PC-9 (cell line): ENCODE measurements at regions not wholly inside any gene's neighbourhood (a gene's known extent, or its start where the extent isn't known, plus 50 kb on each side); places are given as distances from the start of the nearest gene placed in this dataset.

Experiments
- BruUV-seq: library from RNA; stranded (reverse); fragments of 400-500 nt; replicated peaks from 2 replicates; lab custom pipeline; 2021; lab: Mats Ljungman, UMichigan
- CTCF ChIA-PET: fragments of 300-600 bp; sonication (Branson Sonifier 250); formaldehyde crosslinking; loops from one replicate; lab custom pipeline; 2022; ENCODE audit warnings: antibody characterized with exemption; lab: Charles Lee
- POLR2A ChIA-PET: fragments of 300-600 bp; sonication (Branson Sonifier 250); formaldehyde crosslinking; loops from one replicate; lab custom pipeline; 2022; ENCODE audit warnings: antibody characterized with exemption; ENCODE audit not compliant: unreplicated experiment; lab: Charles Lee
- DNase-seq, 2 experiments: peaks; one replicate each; pipeline versions ENCODE4 v3.0.0 to v3.0.0-alpha.2; 2015 to 2022; ENCODE audit warnings: mixed read lengths in 1 of 2
- H2AFZ ChIP-seq: fragments of 200-600 bp; sonication (generic); 2 replicates; pipeline ENCODE4 v1.8.1; 2017; ENCODE audit warnings: antibody characterized with exemption
- H3F3A ChIP-seq: fragments of 200-600 bp; sonication (generic); 2 replicates; pipeline ENCODE4 v1.8.1; 2017; ENCODE audit warnings: antibody characterized with exemption, mild to moderate bottlenecking, low read depth; ENCODE audit not compliant: insufficient read depth
- H3K27ac ChIP-seq: fragments of 200-600 bp; sonication (generic); 2 replicates; pipeline ENCODE4 v1.6.1; 2016; ENCODE audit warnings: mixed run types
- H3K27me3 ChIP-seq: fragments of 200-600 bp; sonication (generic); 2 replicates; pipeline ENCODE4 v1.6.1; 2016; ENCODE audit warnings: low read depth, mixed run types; ENCODE audit not compliant: insufficient read depth
- H3K36me3 ChIP-seq: fragments of 200-600 bp; sonication (generic); 2 replicates; pipeline ENCODE4 v1.6.1; 2016; ENCODE audit warnings: low read depth, mixed run types
- H3K4me1 ChIP-seq: fragments of 200-600 bp; sonication (generic); replicated peaks from 2 replicates; pipeline ENCODE4 v1.6.1; 2016; ENCODE audit warnings: mixed run types; ENCODE audit not compliant: insufficient read depth
- H3K4me2 ChIP-seq: fragments of 200-600 bp; sonication (generic); 2 replicates; pipeline ENCODE4 v1.6.1; 2017; ENCODE audit warnings: mixed run types
- H3K4me3 ChIP-seq: fragments of 200-600 bp; sonication (generic); 2 replicates; pipeline ENCODE4 v1.6.1; 2016; ENCODE audit warnings: mixed run types
- H3K79me2 ChIP-seq: fragments of 200-600 bp; sonication (generic); 2 replicates; pipeline ENCODE4 v1.6.1; 2017; ENCODE audit warnings: low read depth, mixed run types
- H3K9me2 ChIP-seq: fragments of 200-600 bp; sonication (generic); 2 replicates; pipeline ENCODE4 v1.8.1; 2017; ENCODE audit warnings: mild to moderate bottlenecking; ENCODE audit not compliant: insufficient read depth
- H3K9me3 ChIP-seq: fragments of 200-600 bp; sonication (generic); 2 replicates; pipeline ENCODE4 v1.8.1; 2016; ENCODE audit warnings: low read depth; ENCODE audit not compliant: insufficient read depth
- H4K20me1 ChIP-seq: fragments of 200-600 bp; sonication (generic); 2 replicates; pipeline ENCODE4 v1.8.1; 2017; ENCODE audit not compliant: insufficient read depth
- EZH2 ChIP-seq: fragments of 200-600 bp; sonication (generic); IDR thresholded peaks from 2 replicates; pipeline ENCODE4 v1.8.0; 2017; ENCODE audit warnings: antibody characterized with exemption, low read depth
- intact Hi-C: fragments of 100-400 bp; cut with micrococcal nuclease; formaldehyde crosslinking; loops from one replicate; pipeline ENCODE4 v1.10.0; 2022; ENCODE audit not compliant: unreplicated experiment
- TF ChIP-seq, protein P1 (sequence below): fragments of 200-600 bp; sonication (generic); conservative IDR thresholded peaks from 2 replicates; pipeline ENCODE4 v1.6.1; 2017; ENCODE audit warnings: mixed run types, antibody characterized with exemption, mild to moderate bottlenecking, moderate library complexity

DNA sequence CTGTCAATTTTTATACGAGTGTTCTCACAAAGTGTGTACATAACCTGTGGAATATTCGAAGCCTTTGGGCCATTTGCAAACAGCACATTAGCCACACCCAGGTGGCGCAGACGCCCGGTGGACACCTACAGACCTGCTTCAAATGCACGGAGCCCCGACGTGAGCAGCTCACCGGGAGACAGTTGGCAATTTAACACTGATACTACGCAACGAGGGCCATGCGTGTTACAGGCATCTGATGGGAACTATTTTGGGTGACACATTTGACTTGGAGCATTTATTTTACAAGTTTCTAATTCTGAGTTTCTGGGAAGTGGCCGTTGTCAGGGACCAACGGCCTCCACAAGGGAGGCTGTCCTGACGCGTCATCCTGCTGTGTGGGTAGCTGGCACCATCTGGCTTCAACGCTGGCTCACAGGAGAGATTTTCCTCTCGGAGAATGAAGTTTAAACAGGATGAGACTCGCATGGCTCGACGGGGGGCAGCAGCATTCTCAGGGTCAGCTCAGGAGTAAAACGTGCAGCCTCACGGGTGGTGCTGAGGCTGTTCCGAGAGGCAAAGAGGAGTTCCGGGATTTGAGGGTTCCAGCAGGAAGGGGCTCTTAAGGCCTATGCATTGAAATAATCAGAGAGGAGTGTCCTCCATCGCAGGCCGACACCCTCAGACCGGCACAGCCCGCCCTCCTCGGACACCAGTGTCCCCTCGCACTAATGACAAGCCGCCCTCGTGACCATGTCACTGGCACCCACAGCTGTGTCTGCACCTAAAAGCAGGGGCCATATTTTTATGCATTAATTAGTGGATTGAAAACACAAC, 207.4 kb downstream of the DLL1 start:
- Histone ChIP-seq H3K27ac (no peak overlapping the region), H2AFZ (no peak overlapping the region), H3K27me3 (peaks cover 62% of the 10 kb centered on the region), H3K9me3 (no peaks in the 10 kb centered on the region), H3K79me2 (no peaks in the 10 kb centered on the region), H3K4me2 (no peak overlapping the region), H3K4me1 (no peaks in the 10 kb centered on the region), H3K4me3 (no peak overlapping the region), H3F3A (no peaks in the 10 kb centered on the region), H4K20me1 (no peaks in the 10 kb centered on the region), H3K9me2 (no peaks in the 10 kb centered on the region), H3K36me3 (no peaks in the 10 kb centered on the region)
- DNase-seq, result no peak
- intact Hi-C loops, result no loop called here
- no TSS peak for BruUV-seq
- TF ChIP-seq EZH2, result no peak
- TF ChIP-seq, protein P1, sequence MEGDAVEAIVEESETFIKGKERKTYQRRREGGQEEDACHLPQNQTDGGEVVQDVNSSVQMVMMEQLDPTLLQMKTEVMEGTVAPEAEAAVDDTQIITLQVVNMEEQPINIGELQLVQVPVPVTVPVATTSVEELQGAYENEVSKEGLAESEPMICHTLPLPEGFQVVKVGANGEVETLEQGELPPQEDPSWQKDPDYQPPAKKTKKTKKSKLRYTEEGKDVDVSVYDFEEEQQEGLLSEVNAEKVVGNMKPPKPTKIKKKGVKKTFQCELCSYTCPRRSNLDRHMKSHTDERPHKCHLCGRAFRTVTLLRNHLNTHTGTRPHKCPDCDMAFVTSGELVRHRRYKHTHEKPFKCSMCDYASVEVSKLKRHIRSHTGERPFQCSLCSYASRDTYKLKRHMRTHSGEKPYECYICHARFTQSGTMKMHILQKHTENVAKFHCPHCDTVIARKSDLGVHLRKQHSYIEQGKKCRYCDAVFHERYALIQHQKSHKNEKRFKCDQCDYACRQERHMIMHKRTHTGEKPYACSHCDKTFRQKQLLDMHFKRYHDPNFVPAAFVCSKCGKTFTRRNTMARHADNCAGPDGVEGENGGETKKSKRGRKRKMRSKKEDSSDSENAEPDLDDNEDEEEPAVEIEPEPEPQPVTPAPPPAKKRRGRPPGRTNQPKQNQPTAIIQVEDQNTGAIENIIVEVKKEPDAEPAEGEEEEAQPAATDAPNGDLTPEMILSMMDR, result no peak
- CTCF ChIA-PET, result no interaction called here
- POLR2A ChIA-PET, result no interaction called here

DNA sequence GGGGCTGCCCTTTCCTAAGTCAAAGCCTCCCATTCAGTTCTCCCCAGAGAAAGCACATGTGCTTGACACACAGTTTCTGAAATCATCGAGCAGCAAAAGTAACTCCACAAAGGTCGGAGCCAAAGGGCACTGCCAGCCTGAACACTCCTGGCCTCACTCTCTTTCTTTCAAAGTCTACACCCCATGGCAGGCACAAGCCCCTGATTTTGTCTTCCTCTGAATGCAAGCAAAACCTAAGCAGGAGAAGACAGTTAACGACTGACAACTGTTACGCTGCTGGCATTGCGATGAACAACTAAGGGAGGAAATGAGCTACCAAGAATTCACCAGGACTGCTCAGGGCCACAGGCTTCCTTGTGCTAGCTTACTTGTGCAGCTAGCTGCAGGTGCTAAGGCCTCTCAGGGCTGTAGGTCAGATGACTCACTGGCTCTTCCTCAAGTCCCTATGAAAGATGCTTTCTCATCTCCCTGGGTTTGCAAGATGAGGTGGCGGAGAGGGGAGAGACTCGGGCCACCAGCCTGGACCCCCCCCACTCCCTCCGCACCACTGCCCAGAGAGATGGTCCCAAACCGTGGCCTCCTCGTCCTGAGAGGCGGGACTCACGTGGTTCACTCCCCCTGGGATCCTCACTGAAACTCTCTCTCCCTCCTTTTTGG, 208.2 kb downstream of the DLL1 start:
- Histone ChIP-seq H4K20me1 (no peaks in the 10 kb centered on the region), H3K36me3 (no peaks in the 10 kb centered on the region), H3K9me3 (no peaks in the 10 kb centered on the region), H3K9me2 (no peaks in the 10 kb centered on the region), H3K27me3 (peaks cover 68% of the 10 kb centered on the region), H2AFZ (no peak overlapping the region), H3K4me3 (no peak overlapping the region), H3K27ac (no peak overlapping the region), H3F3A (no peaks in the 10 kb centered on the region), H3K4me1 (no peaks in the 10 kb centered on the region), H3K79me2 (no peaks in the 10 kb centered on the region), H3K4me2 (no peak overlapping the region)
- CTCF ChIA-PET, result no interaction called here
- no peak for DNase-seq
- POLR2A ChIA-PET, result no interaction called here
- intact Hi-C loops, result no loop called here
- TF ChIP-seq, protein P1, result no peak
- TF ChIP-seq EZH2, result no peak
- BruUV-seq, result no TSS peak

DNA sequence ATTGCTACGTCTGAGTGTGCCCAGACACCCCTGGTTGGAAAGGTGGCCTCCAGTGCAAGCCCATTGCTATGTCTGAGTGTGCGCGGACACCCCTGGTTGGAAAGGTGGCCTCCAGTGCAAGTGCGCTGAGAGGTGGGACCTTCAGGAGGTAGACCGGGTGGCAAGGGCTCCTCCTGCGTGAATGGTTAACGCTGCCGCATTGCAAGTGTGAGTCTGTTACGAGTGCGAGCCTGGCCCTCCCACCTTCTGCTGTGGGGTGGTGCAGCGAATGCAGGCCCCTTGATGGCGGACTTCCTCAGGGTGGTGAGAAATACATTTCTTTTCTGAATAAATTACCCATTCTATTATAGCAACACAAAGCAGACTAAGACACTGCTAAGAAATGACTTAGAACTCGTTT, 208.8 kb downstream of the DLL1 start:
- Histone ChIP-seq H3K4me3 (no peak overlapping the region), H3F3A (no peaks in the 10 kb centered on the region), H3K27ac (no peak overlapping the region), H3K4me1 (no peaks in the 10 kb centered on the region), H4K20me1 (no peaks in the 10 kb centered on the region), H3K36me3 (no peaks in the 10 kb centered on the region), H3K79me2 (no peaks in the 10 kb centered on the region), H3K9me3 (no peaks in the 10 kb centered on the region), H3K27me3 (peaks cover 74% of the 10 kb centered on the region), H3K4me2 (no peak overlapping the region), H2AFZ (no peak overlapping the region), H3K9me2 (no peaks in the 10 kb centered on the region)
- no TSS peak for BruUV-seq
- no peak for DNase-seq
- POLR2A ChIA-PET, result no interaction called here
- intact Hi-C loops, result no loop called here
- CTCF ChIA-PET, result no interaction called here
- TF ChIP-seq, protein P1, result no peak
- TF ChIP-seq EZH2, result no peak
